ENCODE measurements at regions not wholly inside any gene's neighbourhood (a gene's known extent, or its start where the extent isn't known, plus 50 kb on each side); places are given as distances from the start of the nearest gene placed in this dataset.
"Not testable (repeated sequence)": the region's sequence is repeated elsewhere in the genome, so short reads cannot be mapped to it uniquely, and the experiment has no call there.

DNA sequence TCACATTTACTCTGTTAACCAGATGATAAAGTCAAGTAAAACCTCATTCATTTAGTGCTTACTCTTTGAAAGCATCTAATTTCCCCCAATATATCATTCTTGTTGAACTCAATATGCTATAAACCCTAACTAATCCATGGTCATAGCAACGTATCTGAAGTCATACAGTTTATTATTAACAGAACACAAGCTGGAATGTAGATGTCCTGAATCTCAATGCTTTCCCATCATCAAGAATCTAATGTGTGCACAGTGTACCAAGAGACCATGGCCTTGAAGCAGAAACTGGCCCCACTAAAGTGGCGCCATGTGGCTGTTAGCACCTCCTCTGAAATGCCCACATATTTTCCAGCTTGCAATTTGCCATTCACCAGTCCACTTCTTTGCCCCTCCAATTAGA is 245.8 kb downstream of the SOX9 start:
- no peak for DNase-seq (ENCODE audit: low spot score)

DNA sequence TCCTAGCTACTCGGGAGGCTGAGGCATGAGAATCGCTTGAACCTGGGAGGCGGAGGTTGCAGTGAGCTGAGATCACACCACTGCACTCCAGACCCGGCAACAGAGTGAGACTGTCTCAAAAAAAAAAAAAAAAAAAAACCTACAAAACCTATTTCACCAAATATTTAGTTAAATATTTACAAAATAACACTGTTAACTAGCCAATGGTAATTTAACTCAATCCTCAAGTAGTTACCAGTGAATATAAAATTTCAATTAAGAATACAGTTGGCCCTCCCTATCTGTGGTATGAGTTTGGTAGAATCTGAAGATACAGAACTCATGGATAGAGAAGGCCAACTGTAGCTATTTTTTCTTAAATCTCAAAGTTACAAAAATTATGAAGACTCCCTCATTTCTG is 247.4 kb downstream of the SOX9 start:
- DNase-seq (ENCODE audit: low spot score) = no peak

DNA sequence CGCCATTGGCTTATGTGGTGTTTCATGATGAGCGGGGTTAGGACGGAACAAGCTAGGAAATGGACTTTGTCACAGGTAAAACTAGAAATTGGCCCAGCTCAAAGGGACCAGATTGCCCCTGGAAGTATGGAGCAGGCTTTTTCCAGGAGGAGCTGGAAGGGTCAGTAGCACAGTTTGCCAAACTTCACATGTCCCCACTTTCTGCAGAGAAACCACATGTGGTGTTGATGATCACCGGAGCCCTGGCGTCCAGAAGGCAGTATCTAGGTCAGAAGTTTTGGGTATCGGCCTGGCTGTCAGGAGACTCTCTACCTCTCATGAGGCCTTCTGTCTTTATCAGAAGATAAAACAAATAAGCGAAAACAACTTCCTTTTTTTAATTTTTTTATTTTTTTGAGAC is 248.5 kb downstream of the SOX9 start:
- DNase-seq (ENCODE audit: low spot score) = no peak

DNA sequence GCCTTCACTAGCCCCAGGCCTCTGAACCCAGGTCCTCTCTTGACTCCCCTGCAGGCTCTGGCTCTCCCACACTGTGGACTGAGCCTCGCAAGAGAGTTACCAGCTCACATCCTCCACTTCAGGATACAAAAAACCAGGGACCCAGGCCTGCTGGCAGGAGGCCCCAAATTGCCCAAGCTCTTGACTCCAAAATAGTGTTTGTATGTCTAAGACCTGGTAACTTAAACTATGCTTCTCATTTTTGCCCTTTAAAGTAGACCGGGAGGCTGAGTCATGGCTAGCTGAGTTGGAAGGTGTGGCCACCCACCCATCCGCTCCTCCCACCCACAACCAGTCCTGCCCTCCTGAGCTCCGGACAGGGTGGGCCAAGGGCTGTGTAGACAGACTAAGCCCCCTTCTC is 250.0 kb downstream of the SOX9 start:
- no peak for DNase-seq (ENCODE audit: low spot score)

DNA sequence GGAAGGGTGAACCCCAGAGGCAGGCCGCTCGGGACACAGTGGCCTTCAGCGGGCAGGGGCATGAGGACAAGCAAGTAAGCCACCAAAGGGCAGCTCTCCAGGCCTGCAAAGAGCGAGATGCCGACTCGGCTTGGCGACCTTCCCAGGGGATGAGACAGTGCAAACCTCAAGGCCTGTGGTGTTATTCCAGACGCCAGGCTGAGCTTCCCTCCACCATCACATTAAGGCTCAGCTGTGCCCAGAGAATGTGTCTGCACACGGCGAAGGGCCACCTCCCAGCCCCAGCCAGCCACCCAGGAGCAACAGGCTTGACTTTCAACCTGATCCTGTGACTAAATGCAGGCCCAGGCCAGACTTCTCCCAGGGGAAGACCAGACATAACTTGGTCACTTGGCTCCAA is 251.4 kb downstream of the SOX9 start:
- DNase-seq (ENCODE audit: low spot score) = no peak

DNA sequence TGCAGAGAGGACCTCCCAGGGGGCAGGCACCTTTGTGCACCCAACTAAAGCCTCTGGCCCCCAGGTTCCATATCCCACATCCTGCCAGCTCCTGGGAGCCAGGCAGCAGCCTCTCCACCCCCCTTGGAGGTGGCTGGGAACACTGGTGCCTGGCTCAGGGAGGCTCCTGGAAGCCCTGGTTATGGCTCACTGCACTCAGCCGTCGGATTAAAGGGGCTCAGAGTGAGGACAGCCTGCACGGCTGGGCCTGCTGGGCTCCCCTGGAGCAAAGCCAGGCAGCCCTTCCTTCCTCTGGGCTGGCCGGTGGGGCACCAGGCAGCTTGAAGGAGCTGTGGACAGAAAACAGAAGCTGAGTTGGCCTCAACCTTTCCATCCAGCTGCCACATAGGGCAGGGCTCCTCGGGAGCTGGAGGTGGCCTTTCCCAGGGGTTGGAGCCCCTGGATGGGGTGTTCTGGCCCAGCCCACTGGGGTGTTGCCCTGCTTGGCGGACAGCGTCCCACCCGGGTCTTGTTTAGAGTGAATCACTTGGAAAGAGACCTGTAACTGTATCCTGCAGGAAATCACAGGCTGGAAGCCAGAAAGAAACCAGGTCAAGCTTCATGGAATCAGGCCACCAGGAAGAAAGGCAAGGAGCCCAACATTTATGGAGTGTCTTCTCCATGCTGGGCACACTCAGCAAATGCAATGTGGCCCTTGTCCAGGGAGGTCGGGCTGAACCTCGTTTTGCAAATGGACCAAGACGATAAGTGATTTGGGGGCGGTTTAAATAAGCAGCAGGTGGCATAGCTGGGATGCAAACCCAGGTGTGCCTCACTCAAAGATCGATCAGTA is 253.3 kb downstream of the SOX9 start:
- DNase-seq (ENCODE audit: low spot score) = no peak

DNA sequence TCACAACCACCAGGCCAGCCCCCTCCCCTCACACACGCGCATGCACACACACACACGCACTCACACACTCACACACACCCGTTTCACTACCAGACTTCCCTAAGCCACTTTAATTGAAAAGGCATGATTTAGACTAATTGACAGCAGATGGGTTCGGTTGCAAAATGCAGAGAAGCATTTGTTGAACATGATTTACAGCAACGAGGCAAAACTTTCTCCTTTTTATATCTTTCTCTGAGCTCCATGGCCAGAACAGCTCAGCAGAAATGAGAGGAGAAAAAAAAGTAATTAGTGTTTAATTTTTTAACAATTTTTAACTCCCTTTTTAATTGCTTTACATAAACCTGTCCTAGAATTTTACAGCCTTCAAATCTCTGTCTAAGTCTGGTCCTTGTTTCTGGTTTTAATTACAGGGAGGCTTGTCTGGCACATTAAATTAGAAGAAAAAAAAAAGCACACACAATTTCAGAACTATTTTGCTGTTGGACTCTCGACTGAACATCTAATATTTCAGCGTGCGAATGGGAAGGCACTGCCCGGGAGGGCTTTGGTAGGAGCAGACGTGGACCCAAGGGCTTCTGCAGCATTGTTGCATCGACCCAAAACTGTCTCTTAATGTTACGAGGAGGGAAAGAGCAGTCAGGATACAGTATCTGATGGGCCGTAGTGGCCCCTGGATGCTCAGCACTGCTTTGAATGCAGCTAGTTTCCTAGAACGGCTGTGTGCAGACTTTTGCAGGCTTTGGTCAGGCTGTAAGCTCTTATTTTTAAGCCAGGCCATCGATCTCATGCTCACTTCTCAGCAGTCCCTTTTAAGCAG is 255.9 kb downstream of the SOX9 start:
- DNase-seq (ENCODE audit: low spot score) = no peak

DNA sequence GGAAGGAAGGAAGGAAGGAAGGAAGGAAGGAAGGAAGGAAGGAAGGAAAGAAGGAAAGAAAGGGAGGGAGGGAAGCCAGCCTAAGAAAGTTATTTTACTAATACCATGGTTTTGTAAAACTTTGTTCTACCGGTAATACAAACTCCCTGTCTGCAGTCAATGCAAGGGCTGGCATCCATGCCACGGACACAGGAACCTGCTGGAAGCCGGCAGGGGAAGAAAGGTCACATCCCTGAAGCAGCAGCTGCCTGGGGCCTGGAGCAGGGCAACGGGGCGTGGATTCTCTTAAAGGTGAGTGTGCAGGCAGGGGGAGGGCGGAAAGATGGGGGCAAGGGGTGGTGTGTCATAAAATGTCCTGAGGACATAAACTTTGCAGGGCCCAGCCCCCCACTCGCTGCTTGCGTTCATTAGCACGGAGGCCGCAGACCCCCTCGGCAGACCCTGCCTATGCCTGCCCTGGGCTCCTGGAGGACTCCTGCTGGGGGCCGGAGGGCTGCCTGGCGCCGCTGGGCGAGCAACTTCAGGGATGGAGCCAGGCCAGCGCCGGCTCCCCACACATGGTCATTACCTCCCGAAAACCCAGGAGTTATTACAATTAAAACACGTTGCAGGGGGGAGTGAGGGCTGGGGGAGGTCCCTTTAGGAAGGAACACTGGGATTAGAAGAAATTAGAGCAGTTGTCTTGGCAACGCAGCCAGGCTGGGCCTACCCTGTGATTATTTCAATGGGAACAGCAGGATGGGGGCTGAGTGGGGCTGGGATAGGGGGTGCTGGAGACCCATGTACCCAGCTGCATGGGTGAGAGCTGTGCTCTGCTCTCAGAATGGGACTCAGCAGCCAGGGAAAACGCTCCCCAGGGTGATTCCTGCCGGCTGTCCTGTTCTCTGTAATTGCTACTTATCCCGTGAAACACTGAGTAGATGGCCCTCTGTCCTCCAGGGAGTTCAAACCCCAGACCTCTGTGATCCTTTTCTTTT is 257.9 kb downstream of the SOX9 start:
- no peak for DNase-seq (ENCODE audit: low spot score)

DNA sequence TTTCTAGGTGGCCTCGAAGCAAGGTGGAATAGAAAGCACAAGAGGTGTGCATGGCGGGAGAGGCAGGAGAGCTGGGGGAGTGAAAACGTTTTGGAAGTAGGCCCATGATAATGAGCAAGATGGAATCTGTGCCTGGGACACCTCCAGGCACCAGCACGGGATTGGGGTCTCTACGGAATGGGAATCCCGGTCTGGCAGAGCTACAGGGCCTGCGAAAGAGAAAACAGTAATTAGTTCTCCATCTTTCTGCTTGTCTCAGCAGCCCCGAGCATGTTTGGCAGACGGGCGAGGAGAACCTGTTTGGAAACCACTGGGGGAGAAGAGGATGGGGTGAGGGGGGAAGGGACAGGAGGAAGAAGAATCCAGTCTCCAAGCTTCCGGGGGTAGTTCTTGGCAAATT is 258.7 kb downstream of the SOX9 start:
- no peak for DNase-seq (ENCODE audit: low spot score)

DNA sequence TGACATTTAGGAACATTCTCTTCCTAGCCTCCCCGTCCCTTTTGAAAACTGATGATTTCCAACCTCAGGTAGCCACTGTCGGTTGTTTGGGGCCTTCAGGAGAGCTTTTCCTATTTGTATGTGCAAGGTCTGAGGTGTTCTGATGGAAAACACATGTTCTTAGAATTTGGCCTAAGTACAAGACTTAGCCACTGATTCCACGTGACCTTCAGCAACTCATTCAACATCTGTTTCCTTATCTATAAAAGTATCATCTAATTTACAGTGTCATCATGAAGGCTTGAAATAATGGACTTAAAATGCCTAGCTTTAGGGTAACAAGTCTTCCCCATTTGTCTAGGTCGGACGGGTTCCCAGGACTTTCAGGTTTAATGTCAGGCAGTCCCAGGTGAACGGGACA is 259.3 kb downstream of the SOX9 start:
- DNase-seq (ENCODE audit: low spot score) = no peak

DNA sequence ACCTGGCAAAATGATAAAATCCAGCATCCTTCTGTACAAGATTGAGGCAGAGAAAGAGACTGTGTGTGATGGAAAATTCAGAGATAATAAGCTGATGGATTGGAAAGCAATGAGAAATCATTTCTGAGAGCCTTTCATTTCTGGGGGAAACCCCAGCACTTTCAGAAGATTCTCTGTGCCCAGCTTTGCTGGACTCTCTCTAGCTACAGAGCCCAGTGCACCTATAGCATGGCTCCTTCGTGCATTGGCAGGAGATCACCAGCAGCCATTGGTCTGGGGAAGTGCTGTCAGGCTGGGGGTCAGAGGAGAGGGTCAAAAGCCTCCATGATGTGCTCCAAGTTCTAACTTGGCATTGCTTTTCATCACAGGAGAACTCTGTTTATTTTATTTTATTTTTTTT is 259.9 kb downstream of the SOX9 start:
- DNase-seq (ENCODE audit: low spot score) = no peak

DNA sequence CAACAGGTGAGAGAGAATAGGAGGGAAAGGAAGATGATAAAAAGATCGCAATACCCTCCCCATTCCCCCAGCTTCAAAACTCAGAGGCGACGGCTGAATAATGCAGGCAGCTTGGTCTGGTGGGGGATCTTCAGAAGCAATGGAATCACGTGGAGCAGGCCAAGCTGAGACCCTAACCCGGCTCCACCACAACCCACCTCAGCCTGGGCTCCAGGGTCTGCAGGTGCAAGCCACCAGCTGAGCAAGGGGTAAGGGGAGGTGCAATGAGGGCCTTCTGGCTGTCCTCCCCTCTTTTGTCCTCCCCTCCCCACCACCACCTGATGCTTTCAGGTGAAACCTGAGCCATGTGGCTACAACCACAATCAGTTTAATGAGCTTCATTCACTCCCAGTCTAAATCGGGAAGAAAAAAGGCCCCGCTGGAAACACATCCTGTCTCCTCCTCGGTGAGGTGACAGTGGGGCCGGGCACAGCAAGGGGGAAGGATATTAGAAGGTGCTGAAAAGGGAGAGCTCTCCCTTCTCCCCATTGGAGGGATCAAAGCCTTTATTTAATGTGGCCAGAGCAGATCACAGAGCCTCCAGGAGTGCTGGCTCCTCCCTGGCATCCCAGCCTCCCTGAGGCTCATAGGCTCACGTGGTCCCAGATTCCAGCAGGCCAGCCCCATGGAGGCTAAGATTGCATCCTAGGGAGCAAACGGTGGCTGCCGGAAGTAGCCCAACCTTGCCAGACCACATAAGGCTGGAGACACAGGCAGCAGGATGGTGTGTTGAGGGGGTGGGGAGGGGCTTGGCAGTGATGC is 261.0 kb downstream of the SOX9 start:
- DNase-seq (ENCODE audit: low spot score) = no peak

DNA sequence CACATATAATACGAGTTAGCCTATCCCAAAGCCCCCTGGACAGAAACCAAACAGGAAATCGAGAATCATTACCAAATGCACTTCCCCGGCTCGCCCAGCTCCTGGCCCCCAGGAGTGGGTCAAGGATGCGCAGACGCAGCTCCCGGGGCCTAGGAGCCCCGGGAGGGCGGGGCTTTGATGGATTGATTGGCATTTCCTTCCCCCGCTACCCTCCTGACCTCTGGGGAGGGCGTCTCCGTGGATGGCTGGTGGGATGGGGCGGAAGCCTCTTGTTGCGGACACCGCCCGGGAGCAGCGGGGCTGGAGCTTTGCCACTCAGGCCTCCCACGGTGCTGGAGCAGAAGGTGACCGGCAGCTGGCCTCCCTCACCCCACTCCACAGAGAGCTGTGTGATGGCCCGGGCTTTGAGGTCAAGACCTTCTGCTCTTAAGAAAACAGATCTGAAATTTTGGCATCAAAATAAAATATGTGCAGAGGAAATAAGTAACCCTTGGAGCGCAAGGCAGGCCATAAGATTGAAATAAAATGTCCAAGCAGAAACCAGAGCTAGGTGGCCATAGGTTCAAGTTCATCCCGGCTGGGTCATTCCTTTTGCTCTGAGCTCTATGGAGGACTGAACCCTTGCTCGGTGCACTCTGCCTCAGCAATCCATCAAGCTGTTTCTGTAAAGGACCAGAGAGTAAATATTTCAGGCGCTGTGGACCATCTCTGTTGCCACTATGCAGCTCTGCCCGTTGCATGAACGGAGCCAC is 262.3 kb downstream of the SOX9 start:
- DNase-seq (ENCODE audit: low spot score) = no peak

DNA sequence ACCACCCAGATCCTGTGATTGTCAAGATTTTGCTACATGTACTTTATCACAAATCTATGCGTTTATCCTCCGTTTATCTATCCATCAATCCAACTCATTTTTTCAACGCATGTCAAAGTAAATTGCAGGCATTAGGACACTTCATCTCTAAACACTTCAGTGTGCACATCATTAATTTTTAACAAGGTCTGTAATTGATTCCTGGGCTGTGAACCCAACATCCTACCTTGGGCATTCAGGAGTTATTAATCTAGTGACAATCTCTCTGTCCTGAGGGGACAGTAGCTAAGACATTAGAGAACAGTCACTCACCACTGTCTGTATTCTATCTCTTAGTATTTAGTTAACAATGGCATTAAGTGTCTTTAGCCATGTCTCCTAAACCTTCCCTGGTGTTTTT is 264.7 kb downstream of the SOX9 start:
- no peak for DNase-seq (ENCODE audit: low spot score)

DNA sequence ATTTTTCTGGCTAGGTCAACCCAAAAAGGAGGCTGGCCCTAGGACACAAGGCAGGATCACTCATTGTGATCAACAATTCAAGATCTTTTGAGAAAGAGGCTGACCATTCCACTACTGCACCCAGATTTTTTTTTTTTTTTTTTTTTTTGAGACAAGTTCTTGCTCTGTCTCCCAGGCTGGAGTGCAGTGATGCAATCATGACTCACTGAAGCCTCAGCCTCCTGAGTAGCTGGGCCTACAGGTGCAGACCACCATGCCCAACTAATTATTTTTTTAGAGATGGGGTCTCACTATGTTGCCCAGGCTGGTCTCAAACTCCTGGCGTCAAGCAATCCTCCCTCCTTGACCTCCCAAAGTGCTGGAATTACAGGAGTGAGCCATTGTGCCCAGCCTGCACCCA is 265.4 kb downstream of the SOX9 start:
- not testable (repeated sequence) for DNase-seq (ENCODE audit: low spot score)

DNA sequence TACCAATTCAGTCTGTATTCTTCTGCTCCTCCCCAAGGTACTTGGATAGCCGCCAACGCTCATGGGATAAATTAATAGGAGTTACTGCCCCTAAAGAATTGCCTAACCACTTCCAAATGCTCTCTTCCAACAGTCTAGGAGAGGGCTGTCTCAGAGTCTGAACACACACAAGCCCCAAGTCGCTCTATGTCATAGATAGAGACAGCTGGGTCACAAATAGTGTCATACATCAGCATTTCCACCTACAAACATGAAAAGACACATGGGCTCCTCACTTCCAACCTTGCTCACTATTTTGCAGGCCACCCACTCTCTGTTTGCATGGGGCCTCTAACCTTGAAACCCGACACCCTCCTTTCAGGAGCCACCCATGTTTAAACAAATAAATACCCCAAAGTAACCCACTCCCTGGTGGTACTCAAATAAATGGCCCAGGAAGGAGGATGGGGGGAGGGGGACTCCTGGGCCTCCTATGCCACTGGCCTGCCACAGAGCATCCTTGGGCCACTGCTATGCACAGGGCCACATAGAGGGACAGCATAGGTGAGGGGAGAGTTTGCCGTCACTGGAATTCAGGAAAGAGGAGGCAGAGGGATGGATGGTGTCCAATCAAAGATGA is 265.9 kb downstream of the SOX9 start:
- no peak for DNase-seq (ENCODE audit: low spot score)

DNA sequence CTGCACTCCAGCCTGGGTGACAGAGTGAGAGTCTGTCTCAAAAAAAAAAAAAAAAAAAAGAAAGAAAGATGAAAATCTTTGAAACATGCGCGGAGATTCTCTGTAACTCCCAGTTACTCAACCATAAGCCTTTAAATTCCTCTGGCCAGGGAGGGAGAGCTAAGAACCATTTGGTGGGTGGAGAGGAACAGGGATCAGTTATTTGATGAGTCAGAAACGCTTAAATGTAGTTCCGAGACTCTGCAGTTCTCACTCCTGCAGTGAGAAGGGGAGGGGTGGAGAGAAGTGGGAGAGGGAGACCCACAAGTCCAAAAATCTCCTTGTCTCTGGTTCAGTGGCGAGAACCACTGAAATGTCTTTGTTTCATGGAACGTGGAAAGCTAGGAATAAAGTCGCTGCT is 266.7 kb downstream of the SOX9 start:
- DNase-seq (ENCODE audit: low spot score) = no peak

DNA sequence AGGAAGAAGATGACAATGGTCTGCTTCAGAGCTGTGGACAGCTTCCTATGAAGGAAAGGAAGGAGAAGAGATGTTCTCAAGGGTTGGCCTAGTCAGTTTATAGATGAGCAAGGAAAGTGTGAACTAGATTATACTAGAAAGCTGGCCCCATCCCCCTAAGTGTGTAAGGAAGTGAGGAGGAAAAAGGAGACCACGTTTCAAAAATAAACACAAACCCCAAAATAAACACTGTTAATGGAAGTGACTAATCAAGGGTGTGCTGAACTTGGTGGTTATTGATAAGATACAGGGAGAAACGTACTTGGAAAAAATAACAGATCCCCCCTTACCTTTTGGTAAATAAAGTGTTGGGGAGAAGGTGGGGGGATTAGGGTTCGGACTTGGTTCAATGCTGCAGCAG is 267.1 kb downstream of the SOX9 start:
- DNase-seq (ENCODE audit: low spot score) = no peak

DNA sequence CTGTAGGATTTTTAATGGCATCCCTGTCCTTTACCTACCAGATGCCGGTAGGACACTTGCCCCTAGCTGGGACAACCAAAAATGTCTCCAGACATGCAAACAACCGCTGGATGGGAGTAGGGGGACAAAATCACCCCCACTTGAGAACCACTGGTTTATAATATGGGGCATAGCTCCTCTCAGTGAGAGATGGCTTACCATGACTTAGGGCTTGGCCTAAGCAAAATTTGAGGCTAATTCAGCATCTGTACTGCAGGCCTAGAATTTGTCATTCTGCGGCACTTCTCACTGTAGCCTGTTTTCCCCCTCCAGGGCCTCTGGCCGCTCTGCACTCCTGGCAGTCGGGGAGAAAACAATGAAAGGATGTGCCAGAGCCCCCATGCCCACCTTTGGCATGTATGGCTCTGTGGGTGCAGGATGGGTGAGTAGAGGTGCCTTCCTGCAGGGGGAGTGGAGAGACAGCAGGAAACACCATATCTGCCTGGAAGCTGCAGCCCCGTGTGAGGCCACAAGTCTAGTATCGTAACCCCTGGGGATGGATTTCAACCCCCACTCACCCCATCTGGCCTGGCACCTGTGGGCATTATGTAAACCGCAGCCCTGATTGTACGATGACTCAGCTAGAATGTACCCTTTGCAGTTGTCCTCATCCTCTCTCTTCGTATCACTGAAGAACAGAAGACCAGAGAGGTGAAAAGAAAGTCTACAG is 268.1 kb downstream of the SOX9 start:
- no peak for DNase-seq (ENCODE audit: low spot score)
